Spleen (tissue), 7 donors: ENCODE measurements at regions not wholly inside any gene's neighbourhood (a gene's known extent, or its start where the extent isn't known, plus 50 kb on each side); places are given as distances from the start of the nearest gene placed in this dataset.

Source experiments
- CTCF ChIP-seq, 11 experiments: fragments of 200-600 bp in 7 of 11; fragments of 450-650 bp in 4 of 11; sonication (generic) in 4 of 11; IDR thresholded peaks in 8 of 11; conservative IDR thresholded peaks in 3 of 11; 1 replicate in 7 of 11; 2 replicates in 4 of 11; pipeline versions ENCODE4 v1.4.0 to v1.8.0; 2016 to 2021; ENCODE audit warnings: antibody characterized with exemption in 11 of 11, inconsistent platforms in 4 of 11, mild to moderate bottlenecking in 1 of 11
- POLR2A ChIP-seq, 3 donors: fragments of 450-650 bp; IDR thresholded peaks; one replicate each; pipeline ENCODE4 v1.5.1; 2017; ENCODE audit warnings: antibody characterized with exemption in 3 of 3, mild to moderate bottlenecking in 1 of 3
- donor health status: DM: no; HTN: no; CAD: no; lungs with moderate emphysema.
- donor health status: DM: no; HTN: no; CAD: no.
- donor health status: DM: no; HTN: no; CAD: no.

- TF ChIP-seq CTCF (IDR thresholded peaks at IDR 0.05 in 8 of 11, conservative IDR thresholded peaks at IDR 0.05 in 3 of 11), result no peak
- TF ChIP-seq POLR2A (IDR thresholded peaks at IDR 0.05), result no peak
Observed at GRCh38 chr3:164832216-164832615, 246.1 kb downstream of the SI start.
